Tibial nerve (tissue), 4 donors: ENCODE measurements at regions not wholly inside any gene's neighbourhood (a gene's known extent, or its start where the extent isn't known, plus 50 kb on each side); places are given as distances from the start of the nearest gene placed in this dataset.

Experiments used
- EP300 ChIP-seq, 2 donors: sonication (generic); formaldehyde crosslinking; IDR thresholded peaks; one replicate each; pipeline ENCODE4 v1.6.1; 2017; ENCODE audit warnings: antibody characterized with exemption in 2 of 2, mild to moderate bottlenecking in 1 of 2
- TF ChIP-seq, protein P1 (sequence below), 5 experiments: fragments of 200-600 bp in 3 of 5; fragments of 450-650 bp in 2 of 5; sonication (generic) in 3 of 5; IDR thresholded peaks; one replicate each; pipeline ENCODE4 v1.5.1; 2016 to 2019; ENCODE audit warnings: antibody characterized with exemption in 5 of 5, mild to moderate bottlenecking in 3 of 5, moderate library complexity in 2 of 5

DNA sequence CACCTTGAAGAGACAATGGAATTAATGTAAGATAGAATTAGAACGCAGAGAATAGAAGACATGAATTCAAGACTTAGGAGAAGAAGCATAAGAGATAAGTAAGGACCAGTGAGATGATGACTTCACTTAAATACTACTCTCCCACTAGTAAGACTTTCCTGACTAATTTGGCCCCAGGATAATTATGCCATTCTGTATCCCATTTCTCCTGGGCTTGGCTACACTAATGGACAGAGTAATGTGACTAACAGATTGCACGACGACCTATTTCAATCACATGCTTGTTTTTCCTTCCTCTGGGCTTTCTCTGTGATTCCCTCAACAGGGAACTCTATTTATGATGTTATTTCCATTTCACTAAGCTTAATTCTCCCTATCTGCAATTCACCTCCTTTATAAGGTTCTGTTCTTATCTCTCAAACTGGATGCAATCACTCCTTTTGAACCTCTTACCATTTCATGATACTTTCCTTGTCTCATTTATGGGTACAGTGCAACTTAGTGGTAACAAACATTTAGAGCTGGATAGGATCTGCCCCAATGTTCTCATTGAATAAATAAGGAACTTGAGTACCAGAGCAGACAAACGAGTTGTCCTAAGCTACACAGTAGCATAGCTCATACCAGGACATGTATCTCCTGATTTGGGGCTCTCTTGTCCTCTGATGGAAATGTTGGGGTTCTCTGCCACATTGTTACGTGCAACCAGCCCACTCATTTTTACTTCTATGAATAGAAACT lies 102.7 kb downstream of the BTG1 start:
- TF ChIP-seq, protein P1, sequence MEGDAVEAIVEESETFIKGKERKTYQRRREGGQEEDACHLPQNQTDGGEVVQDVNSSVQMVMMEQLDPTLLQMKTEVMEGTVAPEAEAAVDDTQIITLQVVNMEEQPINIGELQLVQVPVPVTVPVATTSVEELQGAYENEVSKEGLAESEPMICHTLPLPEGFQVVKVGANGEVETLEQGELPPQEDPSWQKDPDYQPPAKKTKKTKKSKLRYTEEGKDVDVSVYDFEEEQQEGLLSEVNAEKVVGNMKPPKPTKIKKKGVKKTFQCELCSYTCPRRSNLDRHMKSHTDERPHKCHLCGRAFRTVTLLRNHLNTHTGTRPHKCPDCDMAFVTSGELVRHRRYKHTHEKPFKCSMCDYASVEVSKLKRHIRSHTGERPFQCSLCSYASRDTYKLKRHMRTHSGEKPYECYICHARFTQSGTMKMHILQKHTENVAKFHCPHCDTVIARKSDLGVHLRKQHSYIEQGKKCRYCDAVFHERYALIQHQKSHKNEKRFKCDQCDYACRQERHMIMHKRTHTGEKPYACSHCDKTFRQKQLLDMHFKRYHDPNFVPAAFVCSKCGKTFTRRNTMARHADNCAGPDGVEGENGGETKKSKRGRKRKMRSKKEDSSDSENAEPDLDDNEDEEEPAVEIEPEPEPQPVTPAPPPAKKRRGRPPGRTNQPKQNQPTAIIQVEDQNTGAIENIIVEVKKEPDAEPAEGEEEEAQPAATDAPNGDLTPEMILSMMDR (IDR thresholded peaks at IDR 0.05) = no peak
- no peak for TF ChIP-seq EP300 (IDR thresholded peaks at IDR 0.05)
